Activated CD8-positive, alpha-beta T cell treated with anti-CD3 and anti-CD28 coated beads for 36 hours (primary cell): ENCODE measurements at regions not wholly inside any gene's neighbourhood (a gene's known extent, or its start where the extent isn't known, plus 50 kb on each side); places are given as distances from the start of the nearest gene placed in this dataset.
"Not testable (repeated sequence)": the region's sequence is repeated elsewhere in the genome, so short reads cannot be mapped to it uniquely, and the experiment has no call there.

Experiments used
- ATAC-seq: fragments of 200-7000 bp; cut with Tn5 transposase; one replicate; pipeline ENCODE4 v1.10.0; 2021; ENCODE audit warnings: mild to moderate bottlenecking, moderate library complexity
- CTCF ChIA-PET: fragments of 350-600 bp; sonication (Branson Sonifier 250); formaldehyde crosslinking; loops from one replicate; lab custom pipeline; 2021; ENCODE audit warnings: antibody characterized with exemption; lab: Charles Lee
- POLR2A ChIA-PET: fragments of 350-600 bp; sonication (Branson Sonifier 250); formaldehyde crosslinking; loops from one replicate; lab custom pipeline; 2021; ENCODE audit warnings: antibody characterized with exemption; lab: Charles Lee
- DNase-seq: peaks from one replicate; pipeline ENCODE4 v3.0.0-alpha.2; 2020
- H3K27ac Mint-ChIP-seq: one replicate; pipeline ENCODE4 v1.8.0; 2021; ENCODE audit warnings: mild to moderate bottlenecking, mixed read lengths
- H3K27me3 Mint-ChIP-seq: one replicate; pipeline ENCODE4 v1.8.0; 2021; ENCODE audit warnings: mixed read lengths
- H3K36me3 Mint-ChIP-seq: one replicate; pipeline ENCODE4 v1.8.0; 2021; ENCODE audit warnings: low read depth, mixed read lengths
- H3K4me1 Mint-ChIP-seq: one replicate; pipeline ENCODE4 v1.8.0; 2021; ENCODE audit warnings: low read depth, mixed read lengths
- H3K4me3 Mint-ChIP-seq: one replicate; pipeline ENCODE4 v1.8.0; 2021; ENCODE audit warnings: mild to moderate bottlenecking, moderate library complexity, mixed read lengths
- H3K9me3 Mint-ChIP-seq: one replicate; pipeline ENCODE4 v1.8.0; 2021; ENCODE audit warnings: mixed read lengths
- CTCF ChIP-seq: fragments of 200-600 bp; IDR thresholded peaks from one replicate; pipeline ENCODE4 v1.8.0; 2022; ENCODE audit warnings: antibody characterized with exemption, mild to moderate bottlenecking
- intact Hi-C: fragments of 100-400 bp; cut with micrococcal nuclease; formaldehyde crosslinking; loops from one replicate; pipeline ENCODE4 v1.10.0; 2022

- peaks cover 4% of the 10 kb centered on the region for H3K27me3 Mint-ChIP-seq
- POLR2A ChIA-PET: interaction anchor here (0.6 kb wide), 1 partner anchor 613 kb away, joined by 3 read pairs; no protein-coding TSS in a partner anchor
- no peak for TF ChIP-seq CTCF
- CTCF ChIA-PET: interaction anchor here (2.2 kb wide), 1 partner anchor 16 kb away, joined by 5 read pairs; no protein-coding TSS in a partner anchor
- intact Hi-C loops: no loop called here
- no peak overlapping the region for H3K4me3 Mint-ChIP-seq
- no peak for ATAC-seq
- H3K27ac Mint-ChIP-seq: no peak overlapping the region
- no peaks in the 10 kb centered on the region for H3K9me3 Mint-ChIP-seq
- peaks cover 7% of the 10 kb centered on the region for H3K4me1 Mint-ChIP-seq
- H3K36me3 Mint-ChIP-seq: no peaks in the 10 kb centered on the region
- DNase-seq: no peak
Measured at GRCh38 chr15:21268436-21268940, 171.8 kb downstream of the POTEB3 start.

DNA sequence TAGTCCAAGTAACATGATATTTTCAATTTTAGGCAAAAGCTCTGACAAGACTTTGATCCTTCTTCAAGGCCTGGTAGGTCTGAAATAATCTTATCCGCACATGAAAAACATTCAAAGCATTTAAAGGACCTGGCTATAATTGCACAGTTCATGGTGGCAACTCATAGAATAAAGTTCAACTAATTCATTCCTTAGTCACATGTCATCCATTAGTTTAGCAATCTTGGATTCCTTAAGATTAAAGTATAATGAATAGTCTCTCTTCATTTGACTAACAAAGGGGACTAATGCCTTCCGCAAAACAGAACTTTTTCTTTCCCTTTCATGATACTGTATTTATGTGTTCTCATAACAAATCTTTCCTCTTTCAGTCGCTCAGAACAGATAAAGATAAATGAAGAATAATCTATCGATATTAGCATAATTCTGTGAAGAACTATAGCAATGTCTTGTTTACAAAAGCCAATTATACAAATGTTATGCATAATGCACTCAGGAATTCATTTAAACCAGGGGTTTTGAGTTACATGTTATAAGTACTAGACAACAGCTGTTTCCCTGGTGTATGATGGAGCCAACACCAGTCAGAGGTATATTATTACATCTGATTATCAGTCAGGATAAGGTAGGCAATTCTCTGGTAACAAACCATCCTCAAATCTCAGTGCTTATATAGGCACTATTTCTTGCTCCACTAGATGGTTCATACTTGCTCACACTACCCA, 172.5 kb downstream of the POTEB3 start:
- TF ChIP-seq CTCF: no peak
- CTCF ChIA-PET: no interaction called here
- no peaks in the 10 kb centered on the region for H3K36me3 Mint-ChIP-seq
- DNase-seq (no peak), ATAC-seq (no peak)
- H3K9me3 Mint-ChIP-seq: no peaks in the 10 kb centered on the region
- H3K4me1 Mint-ChIP-seq: peaks cover 7% of the 10 kb centered on the region
- no peak overlapping the region for H3K4me3 Mint-ChIP-seq
- H3K27me3 Mint-ChIP-seq: peaks cover 4% of the 10 kb centered on the region
- POLR2A ChIA-PET: no interaction called here
- intact Hi-C loops: no loop called here
- no peak overlapping the region for H3K27ac Mint-ChIP-seq

GRCh38 chr15:21267226-21267625, 173.1 kb downstream of the POTEB3 start:
- ChIA-PET POLR2A (no interaction called here), CTCF (no interaction called here)
- TF ChIP-seq CTCF: no peak
- intact Hi-C loops: no loop called here
- no peaks in the 10 kb centered on the region for H3K9me3 Mint-ChIP-seq
- H3K27me3 Mint-ChIP-seq: peaks cover 4% of the 10 kb centered on the region
- H3K36me3 Mint-ChIP-seq: no peaks in the 10 kb centered on the region
- H3K4me1 Mint-ChIP-seq: peaks cover 3% of the 10 kb centered on the region
- H3K27ac Mint-ChIP-seq: no peak overlapping the region
- ATAC-seq (no peak), DNase-seq (no peak)
- no peak overlapping the region for H3K4me3 Mint-ChIP-seq

DNA sequence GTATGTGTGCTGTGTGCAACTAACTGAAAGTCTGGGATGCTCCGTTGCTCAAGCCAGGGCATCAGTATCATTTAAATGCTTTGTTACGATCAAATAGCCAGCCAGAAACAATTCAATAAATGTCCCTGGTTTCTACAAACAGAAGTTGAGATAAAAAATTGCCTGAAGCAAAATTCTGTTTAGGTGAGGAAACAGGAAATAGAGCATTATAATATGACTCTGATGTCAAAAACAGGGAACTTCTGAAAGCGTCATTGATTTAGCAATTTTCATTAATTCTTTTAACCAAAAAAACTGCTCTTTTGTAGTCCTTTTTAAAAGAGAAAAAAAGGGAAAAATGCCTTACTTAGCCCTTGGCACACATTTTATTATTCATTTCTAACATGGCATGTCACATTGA, 174.7 kb downstream of the POTEB3 start:
- H3K4me3 Mint-ChIP-seq, intact Hi-C loops, H3K36me3 Mint-ChIP-seq, DNase-seq, POLR2A ChIA-PET, H3K9me3 Mint-ChIP-seq, ATAC-seq, H3K4me1 Mint-ChIP-seq, H3K27ac Mint-ChIP-seq, H3K27me3 Mint-ChIP-seq: not testable (repeated sequence)
- CTCF ChIA-PET: interaction anchor here (2.2 kb wide), 1 partner anchor 18 kb away, joined by 7 read pairs; no protein-coding TSS in a partner anchor

DNA sequence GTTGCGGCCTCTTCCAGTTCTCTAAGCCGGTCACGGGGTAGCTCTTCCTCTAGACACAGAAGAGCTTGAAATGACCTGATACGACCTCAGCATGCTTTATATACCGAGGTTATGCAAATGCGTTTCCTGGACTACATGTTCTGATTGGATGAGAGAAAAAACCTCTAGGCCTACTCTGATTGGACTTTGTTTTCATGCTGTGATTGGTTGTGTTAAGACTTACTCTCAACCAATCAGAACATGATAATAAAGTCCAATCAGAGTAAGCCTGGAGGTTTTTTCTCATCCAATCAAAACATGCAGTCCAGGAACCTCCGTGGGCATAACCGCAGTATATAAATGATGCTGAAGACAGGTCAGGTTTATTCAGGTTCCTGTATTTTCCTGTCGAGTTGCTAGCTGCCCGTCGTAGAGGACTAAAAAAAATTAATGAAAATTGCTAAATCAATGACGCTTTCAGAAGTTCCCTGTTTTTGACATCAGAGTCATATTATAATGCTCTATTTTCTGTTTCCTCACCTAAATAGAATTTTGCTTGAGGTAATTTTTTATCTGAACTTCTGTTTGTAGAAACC, 177.4 kb downstream of the POTEB3 start:
- CTCF ChIA-PET: interaction anchor here (0.6 kb wide), 1 partner anchor 989 kb away, joined by 3 read pairs; no protein-coding TSS in a partner anchor
- POLR2A ChIA-PET: no interaction called here
- intact Hi-C loops: no loop called here
- Mint-ChIP-seq H3K36me3 (no peaks in the 10 kb centered on the region), H3K4me1 (no peaks in the 10 kb centered on the region), H3K27ac (no peak overlapping the region), H3K4me3 (no peak overlapping the region), H3K9me3 (no peaks in the 10 kb centered on the region), H3K27me3 (no peaks in the 10 kb centered on the region)
- no peak for TF ChIP-seq CTCF
- no peak for DNase-seq
- no peak for ATAC-seq
